ENCODE measurements at regions not wholly inside any gene's neighbourhood (a gene's known extent, or its start where the extent isn't known, plus 50 kb on each side); places are given as distances from the start of the nearest gene placed in this dataset.

DNA sequence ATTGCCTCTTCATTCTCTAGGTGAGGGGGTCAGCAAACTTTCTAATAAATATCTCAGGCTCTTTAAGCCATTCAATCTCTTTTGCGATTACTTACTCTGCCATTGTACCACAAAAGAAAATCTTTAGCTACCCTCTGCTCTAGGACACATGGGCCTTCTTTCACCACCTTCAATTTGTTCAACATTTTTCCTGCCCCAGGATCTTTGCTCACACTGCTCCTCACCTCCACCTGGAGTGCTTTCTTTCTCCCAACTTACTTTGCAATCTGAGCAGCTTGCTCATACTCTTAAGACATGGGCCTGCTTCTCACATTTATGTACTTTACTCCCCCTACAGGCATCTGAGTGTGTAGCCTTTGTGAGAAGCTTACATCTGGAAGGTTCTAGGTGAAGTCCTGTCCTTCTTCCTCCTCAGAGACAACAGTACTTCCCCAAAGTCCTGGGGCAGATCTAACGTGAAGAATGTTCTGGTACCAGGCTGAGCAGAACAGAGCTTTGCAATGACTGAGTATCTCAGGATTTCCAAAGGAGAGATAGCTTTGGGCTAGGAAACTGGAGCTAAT, 55.0 kb upstream of the PRDM5 start:
- DNase-seq (ENCODE audit: low read depth), result peak; percentile 47

DNA sequence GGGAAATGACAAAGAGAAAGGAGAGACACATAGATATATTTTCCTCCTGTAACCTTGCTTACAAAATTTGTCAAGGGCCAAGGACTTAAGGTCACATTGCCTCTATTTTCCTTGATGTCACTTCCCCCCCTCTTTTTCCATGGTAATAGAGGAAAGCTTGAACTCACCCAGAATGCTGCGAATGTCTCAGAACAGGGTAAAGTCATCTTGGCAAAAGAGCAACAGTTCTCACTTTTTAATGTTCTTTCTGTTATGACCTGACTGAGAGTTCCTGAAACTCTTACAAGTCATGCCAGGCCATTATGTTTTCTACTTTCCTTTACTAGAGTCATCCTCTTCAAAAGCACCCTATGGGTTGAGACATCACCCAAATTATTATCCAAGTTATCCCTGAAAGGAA, 50.7 kb upstream of the PRDM5 start:
- no peak for DNase-seq (ENCODE audit: low read depth)
